ENCODE measurements at regions not wholly inside any gene's neighbourhood (a gene's known extent, or its start where the extent isn't known, plus 50 kb on each side); places are given as distances from the start of the nearest gene placed in this dataset.
A peak's percentile ranks its signal among the peaks of the same experiment; 100 is the strongest.

DNA sequence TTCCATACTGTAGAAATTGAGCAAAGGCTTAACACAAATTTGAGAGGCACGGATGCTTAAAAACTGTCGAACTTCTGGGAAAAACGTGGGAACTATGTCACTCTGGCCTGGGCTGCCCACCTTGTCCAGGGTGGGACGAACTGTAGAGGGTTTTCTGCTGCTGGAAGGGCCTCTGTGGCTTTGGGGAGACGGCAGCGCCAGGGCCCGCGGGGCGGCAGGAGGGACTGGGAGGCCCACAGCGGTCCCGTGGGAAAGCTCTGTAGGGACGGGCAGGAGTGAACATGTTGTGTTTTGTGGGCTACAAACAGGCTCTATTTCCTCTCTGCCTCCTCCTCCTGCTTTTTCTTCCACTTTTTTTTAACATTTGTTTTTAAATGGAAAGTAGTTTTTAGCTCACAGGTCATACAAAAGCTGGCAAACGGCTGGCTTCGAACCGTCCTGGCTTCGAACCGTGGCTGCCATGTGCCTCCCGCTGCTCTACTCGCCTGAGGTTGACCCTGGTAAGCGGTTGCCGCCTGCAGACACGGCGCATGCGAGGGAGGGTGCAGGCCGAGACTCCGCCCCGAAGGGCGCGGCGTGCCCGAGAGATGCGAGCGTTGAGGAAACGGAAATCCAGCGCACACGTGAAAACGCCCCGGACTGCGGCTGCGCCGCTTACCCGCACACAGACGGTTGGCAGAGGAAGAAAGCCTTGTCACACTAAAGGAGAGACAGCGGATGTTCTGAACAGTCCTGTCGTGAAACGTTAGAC is 382.3 kb upstream of the ZFP42 start:
- H3K4me3 ChIP-seq (ENCODE audit: low read length): no peak overlapping the region
- no peak for DNase-seq (ENCODE audit: low read depth)
- TF ChIP-seq, protein P1, sequence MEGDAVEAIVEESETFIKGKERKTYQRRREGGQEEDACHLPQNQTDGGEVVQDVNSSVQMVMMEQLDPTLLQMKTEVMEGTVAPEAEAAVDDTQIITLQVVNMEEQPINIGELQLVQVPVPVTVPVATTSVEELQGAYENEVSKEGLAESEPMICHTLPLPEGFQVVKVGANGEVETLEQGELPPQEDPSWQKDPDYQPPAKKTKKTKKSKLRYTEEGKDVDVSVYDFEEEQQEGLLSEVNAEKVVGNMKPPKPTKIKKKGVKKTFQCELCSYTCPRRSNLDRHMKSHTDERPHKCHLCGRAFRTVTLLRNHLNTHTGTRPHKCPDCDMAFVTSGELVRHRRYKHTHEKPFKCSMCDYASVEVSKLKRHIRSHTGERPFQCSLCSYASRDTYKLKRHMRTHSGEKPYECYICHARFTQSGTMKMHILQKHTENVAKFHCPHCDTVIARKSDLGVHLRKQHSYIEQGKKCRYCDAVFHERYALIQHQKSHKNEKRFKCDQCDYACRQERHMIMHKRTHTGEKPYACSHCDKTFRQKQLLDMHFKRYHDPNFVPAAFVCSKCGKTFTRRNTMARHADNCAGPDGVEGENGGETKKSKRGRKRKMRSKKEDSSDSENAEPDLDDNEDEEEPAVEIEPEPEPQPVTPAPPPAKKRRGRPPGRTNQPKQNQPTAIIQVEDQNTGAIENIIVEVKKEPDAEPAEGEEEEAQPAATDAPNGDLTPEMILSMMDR (IDR thresholded peaks at IDR 0.05; ENCODE audit: insufficient read depth, low read depth, low read length, missing control alignments): no peak

DNA sequence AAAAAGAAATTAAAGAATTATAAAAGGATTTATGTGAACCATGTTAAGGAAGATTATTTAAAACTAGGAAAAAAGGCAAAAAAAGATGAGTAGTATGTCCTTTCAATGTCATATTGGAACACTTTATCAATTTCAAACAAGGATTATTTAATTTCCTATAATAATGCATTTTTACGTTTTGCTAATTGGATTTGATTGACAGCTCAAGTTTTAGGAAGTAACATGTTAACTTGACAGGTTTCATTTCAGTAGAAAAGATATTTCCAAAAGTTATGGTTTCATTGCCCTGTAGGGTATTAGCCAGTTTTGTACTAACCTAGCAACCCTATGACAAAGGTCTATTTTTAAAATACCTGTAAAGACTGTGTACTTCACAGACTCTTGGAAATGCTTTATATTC is 379.6 kb upstream of the ZFP42 start:
- H3K4me3 ChIP-seq (ENCODE audit: low read length): no peak overlapping the region
- TF ChIP-seq, protein P1 (IDR thresholded peaks at IDR 0.05; ENCODE audit: insufficient read depth, low read depth, low read length, missing control alignments): no peak
- no peak for DNase-seq (ENCODE audit: low read depth)

DNA sequence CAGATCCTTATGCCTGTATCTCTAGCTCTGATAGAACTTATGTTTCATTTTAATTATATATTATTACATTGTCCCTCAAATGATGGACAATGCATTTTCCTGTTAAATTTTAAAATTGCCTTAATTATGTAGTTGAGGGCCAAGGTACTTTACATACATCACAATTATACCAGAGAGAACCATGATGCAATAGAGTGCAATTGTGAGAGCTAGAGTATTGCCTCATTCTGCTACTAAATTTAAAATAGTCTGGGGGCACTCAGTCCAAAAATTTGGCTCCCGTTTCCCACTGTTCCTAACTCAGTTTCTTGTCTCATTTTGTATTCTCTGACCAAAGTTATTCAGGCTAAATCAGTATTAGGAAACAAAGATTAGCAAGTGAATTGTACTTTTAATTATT is 378.5 kb upstream of the ZFP42 start:
- TF ChIP-seq, protein P1 (IDR thresholded peaks at IDR 0.05; ENCODE audit: insufficient read depth, low read depth, low read length, missing control alignments): no peak
- DNase-seq (ENCODE audit: low read depth): no peak
- no peak overlapping the region for H3K4me3 ChIP-seq (ENCODE audit: low read length)

DNA sequence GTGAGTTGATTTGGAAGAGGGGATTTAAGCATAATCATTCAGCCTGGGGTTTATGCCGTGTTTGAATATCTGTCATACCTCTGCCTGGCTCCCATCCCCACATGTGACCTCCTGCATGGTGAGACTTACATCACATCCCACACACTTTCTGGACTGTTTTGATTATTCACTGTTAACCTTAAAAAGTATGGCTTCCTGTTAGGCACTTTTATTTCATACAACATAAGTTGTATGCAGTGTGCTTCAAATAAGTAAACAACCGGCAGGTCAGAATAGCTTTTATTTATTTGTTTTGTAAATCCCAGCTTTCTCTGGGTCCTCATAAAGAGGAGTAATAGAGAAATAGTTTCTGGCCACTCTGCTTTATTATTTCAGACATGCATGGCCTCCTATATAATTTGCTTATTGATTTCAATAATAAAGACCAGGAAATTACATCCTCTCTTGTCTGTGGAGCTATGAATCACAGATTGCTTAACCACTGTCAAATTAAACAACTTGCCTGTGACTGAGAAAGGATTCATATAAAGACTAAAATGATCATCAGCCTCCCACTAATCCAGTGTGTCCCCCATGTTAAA is 376.8 kb upstream of the ZFP42 start:
- peak; percentile 85 for DNase-seq (ENCODE audit: low read depth)
- TF ChIP-seq, protein P1 (IDR thresholded peaks at IDR 0.05; ENCODE audit: insufficient read depth, low read depth, low read length, missing control alignments): no peak
- no peak overlapping the region for H3K4me3 ChIP-seq (ENCODE audit: low read length)

DNA sequence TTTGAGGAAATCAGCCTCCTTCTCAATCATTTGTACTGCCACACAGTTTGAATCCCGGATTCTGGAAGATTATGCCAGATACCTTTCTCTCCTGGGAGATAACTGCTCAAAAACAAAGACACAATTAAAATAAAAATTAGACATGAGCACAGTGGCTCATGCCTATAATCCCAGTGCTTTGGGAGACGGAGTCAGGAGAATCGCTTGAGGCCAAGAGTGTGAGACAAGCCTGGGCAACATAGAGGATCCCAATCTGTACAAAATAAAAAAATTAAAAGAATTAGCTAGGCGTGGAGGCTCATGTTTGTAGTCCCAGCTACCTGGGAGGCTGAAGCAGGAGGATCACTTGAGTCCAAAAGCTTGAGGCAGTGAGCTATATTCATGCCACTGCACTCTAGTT is 376.3 kb upstream of the ZFP42 start:
- no peak overlapping the region for H3K4me3 ChIP-seq (ENCODE audit: low read length)
- no peak for DNase-seq (ENCODE audit: low read depth)
- TF ChIP-seq, protein P1 (IDR thresholded peaks at IDR 0.05; ENCODE audit: insufficient read depth, low read depth, low read length, missing control alignments): no peak

DNA sequence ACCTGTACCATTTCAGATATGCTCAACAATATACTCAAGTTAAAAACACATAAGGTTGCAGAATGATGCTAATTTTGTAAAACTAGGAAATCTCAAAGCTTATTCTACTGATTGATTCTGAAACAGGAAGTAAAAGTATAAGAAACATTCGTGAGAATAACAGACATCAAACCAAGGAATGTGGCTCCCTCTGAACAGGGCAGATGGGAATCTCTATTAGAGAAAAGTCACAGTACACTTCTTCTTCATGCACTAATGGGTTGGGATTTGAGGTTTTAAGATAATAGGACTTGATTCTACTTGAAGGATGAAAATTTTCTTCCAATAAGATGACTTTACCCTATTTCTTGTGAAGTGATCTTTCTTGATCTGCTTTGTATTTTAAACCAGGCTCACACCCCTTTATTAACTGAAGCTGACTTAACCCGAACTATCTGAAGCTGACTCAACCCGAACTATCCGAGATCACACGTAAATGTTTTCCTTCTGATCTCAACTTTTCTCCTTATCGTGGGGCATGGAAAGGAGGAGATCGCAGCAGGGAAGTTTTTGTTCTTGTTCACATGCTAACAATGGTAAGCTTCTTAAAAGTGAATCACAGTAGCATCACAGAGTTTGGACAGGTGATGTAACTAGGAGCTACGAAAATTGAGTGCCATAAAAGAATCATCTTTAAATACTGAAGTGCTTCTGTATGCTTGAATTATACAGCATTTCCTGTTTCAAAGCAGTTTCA is 363.1 kb upstream of the ZFP42 start:
- DNase-seq (ENCODE audit: low read depth): no peak
- TF ChIP-seq, protein P1 (IDR thresholded peaks at IDR 0.05; ENCODE audit: insufficient read depth, low read depth, low read length, missing control alignments): no peak
- H3K4me3 ChIP-seq (ENCODE audit: low read length): no peak overlapping the region
